ENCODE measurements at regions not wholly inside any gene's neighbourhood (a gene's known extent, or its start where the extent isn't known, plus 50 kb on each side); places are given as distances from the start of the nearest gene placed in this dataset.

GRCh38 chr3:191966556-191966955 lies 505.6 kb downstream of the PYDC2 start:
- no peak for TF ChIP-seq CTCF (IDR thresholded peaks at IDR 0.05; ENCODE audit: low read depth, low read length, missing control alignments)
- no peak overlapping the region for H3K4me3 ChIP-seq (ENCODE audit: low read depth, low read length)
- in situ Hi-C loops (cut with HindIII; ENCODE audit: low sequenced_read_pairs) = no loop called here

GRCh38 chr3:191968299-191968698 lies 507.3 kb downstream of the PYDC2 start:
- in situ Hi-C loops (cut with HindIII; ENCODE audit: low sequenced_read_pairs) = no loop called here
- DNase-seq (ENCODE audit: low read depth) = no peak
- TF ChIP-seq CTCF (IDR thresholded peaks at IDR 0.05; ENCODE audit: low read depth, low read length, missing control alignments) = no peak
- no peak overlapping the region for H3K4me3 ChIP-seq (ENCODE audit: low read depth, low read length)

More at GRCh38 chr3:191966556-191966955, 505.6 kb downstream of the PYDC2 start:
- no peak for DNase-seq (ENCODE audit: low read depth)

GRCh38 chr3:191972714-191973398 lies 511.9 kb downstream of the PYDC2 start:
- TF ChIP-seq CTCF (IDR thresholded peaks at IDR 0.05; ENCODE audit: low read depth, low read length, missing control alignments) = no peak
- no peak for DNase-seq (ENCODE audit: low read depth)
- H3K4me3 ChIP-seq (ENCODE audit: low read depth, low read length) = no peak overlapping the region
- in situ Hi-C loops (cut with HindIII; ENCODE audit: low sequenced_read_pairs) = no loop called here

GRCh38 chr3:191973820-191974219 lies 512.9 kb downstream of the PYDC2 start:
- in situ Hi-C loops (cut with HindIII; ENCODE audit: low sequenced_read_pairs) = no loop called here
- H3K4me3 ChIP-seq (ENCODE audit: low read depth, low read length) = no peak overlapping the region
- no peak for DNase-seq (ENCODE audit: low read depth)
- TF ChIP-seq CTCF (IDR thresholded peaks at IDR 0.05; ENCODE audit: low read depth, low read length, missing control alignments) = no peak

- in situ Hi-C loops (cut with HindIII; ENCODE audit: low sequenced_read_pairs) = no loop called here
- no peak for TF ChIP-seq CTCF (IDR thresholded peaks at IDR 0.05; ENCODE audit: low read depth, low read length, missing control alignments)
- no peak for DNase-seq (ENCODE audit: low read depth)
These were observed 515.0 kb downstream of the PYDC2 start for GRCh38 chr3:191975936-191976335.

GRCh38 chr3:191980443-191980842 lies 519.5 kb downstream of the PYDC2 start:
- in situ Hi-C loops (cut with HindIII; ENCODE audit: low sequenced_read_pairs) = no loop called here
- no peak for TF ChIP-seq CTCF (IDR thresholded peaks at IDR 0.05; ENCODE audit: low read depth, low read length, missing control alignments)
- DNase-seq (ENCODE audit: low read depth) = no peak
- no peak overlapping the region for H3K4me3 ChIP-seq (ENCODE audit: low read depth, low read length)

More at GRCh38 chr3:191975936-191976335, 515.0 kb downstream of the PYDC2 start:
- no peak overlapping the region for H3K4me3 ChIP-seq (ENCODE audit: low read depth, low read length)
